Gastrocnemius medialis (tissue), 4 donors: ENCODE measurements at regions not wholly inside any gene's neighbourhood (a gene's known extent, or its start where the extent isn't known, plus 50 kb on each side); places are given as distances from the start of the nearest gene placed in this dataset.

ENCODE experiments used
- POLR2A ChIP-seq, 2 donors: fragments of 450-650 bp; IDR thresholded peaks; one replicate each; pipeline ENCODE4 v1.6.1; 2017; ENCODE audit warnings: antibody characterized with exemption in 2 of 2, mild to moderate bottlenecking in 2 of 2, moderate library complexity in 2 of 2
- TF ChIP-seq, protein P1 (sequence below), 5 experiments: fragments of 450-650 bp in 3 of 5; fragments of 200-600 bp in 2 of 5; sonication (generic) in 2 of 5; IDR thresholded peaks in 4 of 5; conservative IDR thresholded peaks in 1 of 5; 1 replicate in 4 of 5; 2 replicates in 1 of 5; pipeline ENCODE4 v1.5.1; 2016 to 2019; ENCODE audit warnings: antibody characterized with exemption in 5 of 5, mild to moderate bottlenecking in 3 of 5, moderate library complexity in 3 of 5

DNA sequence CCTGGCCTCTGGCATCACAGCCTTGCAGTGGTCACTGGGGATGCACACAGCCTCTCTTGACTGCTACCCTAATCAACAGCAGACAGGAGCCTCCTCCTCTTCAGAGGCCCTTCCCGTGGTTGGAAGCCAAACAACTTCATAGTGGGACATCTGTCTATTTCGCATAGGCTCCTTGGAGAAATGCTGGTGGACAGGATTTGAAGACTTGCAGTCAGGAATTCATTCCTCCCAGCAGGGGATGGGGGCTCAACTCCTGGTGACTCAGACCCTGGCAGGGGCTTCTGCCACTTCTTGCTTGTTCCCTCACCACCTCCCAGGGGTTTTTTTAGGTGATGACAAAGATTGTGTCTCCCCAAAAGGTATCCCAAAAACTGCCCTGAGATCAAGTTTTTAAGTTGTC lies 191.7 kb upstream of the CAMK1G start:
- TF ChIP-seq POLR2A (IDR thresholded peaks at IDR 0.05): no peak
- TF ChIP-seq, protein P1, sequence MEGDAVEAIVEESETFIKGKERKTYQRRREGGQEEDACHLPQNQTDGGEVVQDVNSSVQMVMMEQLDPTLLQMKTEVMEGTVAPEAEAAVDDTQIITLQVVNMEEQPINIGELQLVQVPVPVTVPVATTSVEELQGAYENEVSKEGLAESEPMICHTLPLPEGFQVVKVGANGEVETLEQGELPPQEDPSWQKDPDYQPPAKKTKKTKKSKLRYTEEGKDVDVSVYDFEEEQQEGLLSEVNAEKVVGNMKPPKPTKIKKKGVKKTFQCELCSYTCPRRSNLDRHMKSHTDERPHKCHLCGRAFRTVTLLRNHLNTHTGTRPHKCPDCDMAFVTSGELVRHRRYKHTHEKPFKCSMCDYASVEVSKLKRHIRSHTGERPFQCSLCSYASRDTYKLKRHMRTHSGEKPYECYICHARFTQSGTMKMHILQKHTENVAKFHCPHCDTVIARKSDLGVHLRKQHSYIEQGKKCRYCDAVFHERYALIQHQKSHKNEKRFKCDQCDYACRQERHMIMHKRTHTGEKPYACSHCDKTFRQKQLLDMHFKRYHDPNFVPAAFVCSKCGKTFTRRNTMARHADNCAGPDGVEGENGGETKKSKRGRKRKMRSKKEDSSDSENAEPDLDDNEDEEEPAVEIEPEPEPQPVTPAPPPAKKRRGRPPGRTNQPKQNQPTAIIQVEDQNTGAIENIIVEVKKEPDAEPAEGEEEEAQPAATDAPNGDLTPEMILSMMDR (IDR thresholded peaks at IDR 0.05 in 4 of 5, conservative IDR thresholded peaks at IDR 0.05 in 1 of 5): no peak
